Lung (tissue), 11 donors: ENCODE measurements at regions not wholly inside any gene's neighbourhood (a gene's known extent, or its start where the extent isn't known, plus 50 kb on each side); places are given as distances from the start of the nearest gene placed in this dataset.

Source experiments
- ATAC-seq: fragments of 200-7000 bp; cut with Tn5 transposase; one replicate; pipeline ENCODE4 v1.9.1; 2020; ENCODE audit warnings: moderate number of reproducible peaks; ENCODE audit not compliant: insufficient read depth, low FRiP score
- DNase-seq, 3 donors: peaks; one replicate each; pipeline ENCODE4 v3.0.0-alpha.2; 2013 to 2017
- H3K27ac ChIP-seq, 2 donors: one replicate each; pipeline ENCODE4 v1.5.1; 2013; ENCODE audit warnings: mild to moderate bottlenecking in 2 of 2, moderate library complexity in 2 of 2, control low read depth in 1 of 2, inconsistent platforms in 1 of 2, low read depth in 1 of 2, low read length in 1 of 2
- H3K27me3 ChIP-seq, 3 donors: one replicate each; pipeline ENCODE4 v1.5.1; 2013; ENCODE audit warnings: low read length in 2 of 3; ENCODE audit not compliant: control insufficient read depth in 3 of 3, insufficient read depth in 3 of 3
- H3K36me3 ChIP-seq, 4 donors: one replicate each; pipeline ENCODE4 v1.5.1; 2013; ENCODE audit warnings: low read length in 4 of 4, mild to moderate bottlenecking in 1 of 4, moderate library complexity in 1 of 4; ENCODE audit not compliant: control insufficient read depth in 4 of 4, insufficient read depth in 4 of 4
- H3K4me1 ChIP-seq, 5 donors: one replicate each; pipeline ENCODE4 v1.5.1; 2013; ENCODE audit warnings: low read length in 5 of 5, mild to moderate bottlenecking in 2 of 5, moderate library complexity in 1 of 5; ENCODE audit not compliant: control insufficient read depth in 5 of 5, insufficient read depth in 5 of 5
- H3K4me3 ChIP-seq: one replicate; pipeline ENCODE4 v1.5.1; 2013; ENCODE audit warnings: mild to moderate bottlenecking, control low read depth, moderate library complexity
- H3K9ac ChIP-seq, 2 donors: one replicate each; pipeline ENCODE4 v1.5.1; 2013; ENCODE audit warnings: low read length in 2 of 2, control low read depth in 1 of 2; ENCODE audit not compliant: insufficient read depth in 1 of 2
- H3K9me3 ChIP-seq, 4 donors: one replicate each; pipeline ENCODE4 v1.5.1; 2013; ENCODE audit warnings: low read length in 3 of 4, mild to moderate bottlenecking in 1 of 4, moderate library complexity in 1 of 4; ENCODE audit not compliant: control insufficient read depth in 4 of 4, insufficient read depth in 3 of 4
- WGBS, 2 donors: extraction: QIAGEN DNeasy Blood & Tissue Kit; methylation state at CpG; one replicate each; pipeline ENCODE4 v1.1.7; 2013; 5-methylcytosine and 5-hydroxymethylcytosine counted together
- TF ChIP-seq, protein P1 (sequence below): IDR thresholded peaks from 2 replicates; pipeline ENCODE4 v1.5.1; 2012; ENCODE audit warnings: mild to moderate bottlenecking; ENCODE audit errors: control extremely low read depth, extremely low read depth
- donor health status: control.
- donor health status: control.
- donor health status: Bipolar disorder and iron deficiency.
- donor health status: healthy.
- donor health status: DM: yes; HTN: yes; CAD: no.

DNA sequence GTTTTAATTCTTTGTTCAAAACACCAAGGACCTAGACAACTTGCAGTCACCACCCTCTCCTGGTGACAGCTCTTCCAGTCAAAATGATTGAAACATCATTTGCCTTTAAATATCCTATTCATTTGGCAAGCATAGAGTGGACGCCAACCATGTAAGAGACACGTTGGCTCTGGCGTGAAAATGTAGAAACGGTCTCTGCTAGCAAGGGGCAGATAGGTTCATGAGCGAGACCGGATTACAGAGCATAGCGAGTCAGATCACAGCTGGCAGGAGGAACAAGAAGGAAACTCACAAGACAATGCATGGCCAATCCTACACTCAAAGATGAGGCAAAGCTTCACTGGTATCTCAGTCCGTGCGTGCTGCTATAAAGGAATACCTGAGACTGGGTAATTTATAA is 759.5 kb downstream of the UQCRFS1 start:
- no peak overlapping the region for H3K9ac ChIP-seq
- ATAC-seq (no peak), DNase-seq (no peak)
- H3K27me3 ChIP-seq, result no peaks in the 10 kb centered on the region
- TF ChIP-seq, protein P1, sequence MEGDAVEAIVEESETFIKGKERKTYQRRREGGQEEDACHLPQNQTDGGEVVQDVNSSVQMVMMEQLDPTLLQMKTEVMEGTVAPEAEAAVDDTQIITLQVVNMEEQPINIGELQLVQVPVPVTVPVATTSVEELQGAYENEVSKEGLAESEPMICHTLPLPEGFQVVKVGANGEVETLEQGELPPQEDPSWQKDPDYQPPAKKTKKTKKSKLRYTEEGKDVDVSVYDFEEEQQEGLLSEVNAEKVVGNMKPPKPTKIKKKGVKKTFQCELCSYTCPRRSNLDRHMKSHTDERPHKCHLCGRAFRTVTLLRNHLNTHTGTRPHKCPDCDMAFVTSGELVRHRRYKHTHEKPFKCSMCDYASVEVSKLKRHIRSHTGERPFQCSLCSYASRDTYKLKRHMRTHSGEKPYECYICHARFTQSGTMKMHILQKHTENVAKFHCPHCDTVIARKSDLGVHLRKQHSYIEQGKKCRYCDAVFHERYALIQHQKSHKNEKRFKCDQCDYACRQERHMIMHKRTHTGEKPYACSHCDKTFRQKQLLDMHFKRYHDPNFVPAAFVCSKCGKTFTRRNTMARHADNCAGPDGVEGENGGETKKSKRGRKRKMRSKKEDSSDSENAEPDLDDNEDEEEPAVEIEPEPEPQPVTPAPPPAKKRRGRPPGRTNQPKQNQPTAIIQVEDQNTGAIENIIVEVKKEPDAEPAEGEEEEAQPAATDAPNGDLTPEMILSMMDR, result no peak
- peaks cover 0 to 1% (median 0%) of the 10 kb centered on the region in 5 donors for H3K4me1 ChIP-seq
- H3K4me3 ChIP-seq, result no peak overlapping the region
- H3K9me3 ChIP-seq, result peaks cover 0 to 5% (median 0%) of the 10 kb centered on the region in 4 donors
- 89 to 91% methylated on average over 9 of the region's 9 CpGs for WGBS, 2 donors
- no peaks in the 10 kb centered on the region for H3K36me3 ChIP-seq
- H3K27ac ChIP-seq, result no peak overlapping the region

DNA sequence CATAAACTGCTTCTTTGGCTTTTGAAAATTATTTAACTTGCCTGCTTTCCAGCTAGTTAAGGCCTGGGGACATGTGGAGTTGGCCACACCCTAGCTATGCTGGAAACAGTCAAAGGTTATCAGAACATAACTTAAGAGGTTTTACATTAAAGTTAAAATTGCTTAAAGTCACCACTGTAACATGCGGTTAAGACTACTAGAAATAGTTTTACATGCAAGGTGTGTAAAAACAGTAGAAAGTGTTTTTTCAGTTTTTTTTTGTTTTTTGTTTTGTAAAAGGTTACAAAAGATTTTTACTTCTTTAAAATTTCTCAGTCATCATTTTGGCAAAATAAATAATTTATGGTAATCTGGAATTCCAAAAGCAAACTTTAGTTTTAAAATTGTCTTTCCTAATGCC is 763.1 kb downstream of the UQCRFS1 start:
- TF ChIP-seq, protein P1, result no peak
- 72 to 80% methylated on average over 1 of the region's 1 CpG for WGBS, 2 donors

DNA sequence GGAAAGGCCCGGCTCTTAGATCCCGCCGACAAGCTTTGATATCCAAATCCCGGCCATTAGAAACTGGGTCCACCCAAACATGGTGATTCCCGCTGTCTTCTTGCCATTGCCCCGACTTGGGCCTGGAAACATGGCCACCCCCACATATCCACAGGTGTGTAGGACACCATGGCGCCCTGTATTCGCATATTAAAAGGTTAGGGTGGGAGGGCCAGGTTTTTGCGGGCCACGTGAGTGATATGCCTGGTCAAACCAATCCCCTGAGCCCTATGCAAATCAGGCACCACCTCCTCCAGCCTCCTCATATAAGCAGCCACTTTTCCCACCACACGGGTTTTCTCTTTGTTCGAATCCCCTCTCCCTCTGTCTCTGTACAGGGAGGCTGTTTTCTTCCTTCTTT is 766.4 kb downstream of the UQCRFS1 start:
- WGBS, 2 donors, result 93 to 96% methylated on average over 12 of the region's 12 CpGs
- peaks cover 0 to 2% (median 0%) of the 10 kb centered on the region in 3 donors for H3K27me3 ChIP-seq
- H3K9ac ChIP-seq, result no peak overlapping the region
- TF ChIP-seq, protein P1, result no peak
- no peaks in the 10 kb centered on the region for H3K4me1 ChIP-seq
- ATAC-seq (no peak), DNase-seq (no peak)
- no peak overlapping the region for H3K27ac ChIP-seq
- no peaks in the 10 kb centered on the region for H3K36me3 ChIP-seq
- H3K9me3 ChIP-seq, result no peaks in the 10 kb centered on the region
- H3K4me3 ChIP-seq, result no peak overlapping the region

More for the DNA sequence above, 763.1 kb downstream of the UQCRFS1 start:
- Histone ChIP-seq H3K9me3 (peaks cover 0 to 2% (median 0%) of the 10 kb centered on the region in 4 donors), H3K4me1 (no peaks in the 10 kb centered on the region), H3K27me3 (no peaks in the 10 kb centered on the region), H3K4me3 (no peak overlapping the region), H3K9ac (no peak overlapping the region), H3K27ac (no peak overlapping the region), H3K36me3 (no peaks in the 10 kb centered on the region)
- ATAC-seq (no peak), DNase-seq (no peak)

DNA sequence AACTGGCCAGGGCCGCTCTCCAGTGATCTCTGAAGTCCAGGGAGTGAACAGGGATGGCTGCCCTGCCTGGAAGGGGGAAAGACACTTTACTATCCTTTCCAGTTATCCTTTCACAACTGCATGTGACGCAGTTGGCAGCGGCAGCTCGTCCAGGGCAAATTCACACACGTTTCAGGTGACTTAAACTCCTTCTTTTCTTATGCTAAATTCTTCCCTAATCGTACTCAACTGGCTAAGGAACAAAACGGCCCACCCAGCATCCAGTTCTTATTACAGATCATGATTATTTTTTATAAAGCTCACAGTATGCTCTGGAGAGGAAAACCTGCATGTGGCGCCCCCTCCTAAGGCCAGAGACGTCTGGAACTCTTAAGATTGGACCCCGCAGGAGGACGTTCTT is 767.1 kb downstream of the UQCRFS1 start:
- no peaks in the 10 kb centered on the region for H3K9me3 ChIP-seq
- no peak for DNase-seq
- H3K9ac ChIP-seq, result no peak overlapping the region
- WGBS, 2 donors, result 87 to 90% methylated on average over 11 of the region's 11 CpGs
- H3K4me1 ChIP-seq, result no peaks in the 10 kb centered on the region
- TF ChIP-seq, protein P1, result no peak
- peaks cover 0 to 2% (median 0%) of the 10 kb centered on the region in 3 donors for H3K27me3 ChIP-seq
- no peaks in the 10 kb centered on the region for H3K36me3 ChIP-seq
- H3K27ac ChIP-seq, result no peak overlapping the region
- no peak overlapping the region for H3K4me3 ChIP-seq
- ATAC-seq, result no peak
